ENCODE measurements at regions not wholly inside any gene's neighbourhood (a gene's known extent, or its start where the extent isn't known, plus 50 kb on each side); places are given as distances from the start of the nearest gene placed in this dataset.
"Not testable (repeated sequence)": the region's sequence is repeated elsewhere in the genome, so short reads cannot be mapped to it uniquely, and the experiment has no call there.

- no peak for DNase-seq (ENCODE audit: low read depth)
Measured at GRCh38 chr19:30236587-30236986, 135.6 kb upstream of the ZNF536 start.

DNA sequence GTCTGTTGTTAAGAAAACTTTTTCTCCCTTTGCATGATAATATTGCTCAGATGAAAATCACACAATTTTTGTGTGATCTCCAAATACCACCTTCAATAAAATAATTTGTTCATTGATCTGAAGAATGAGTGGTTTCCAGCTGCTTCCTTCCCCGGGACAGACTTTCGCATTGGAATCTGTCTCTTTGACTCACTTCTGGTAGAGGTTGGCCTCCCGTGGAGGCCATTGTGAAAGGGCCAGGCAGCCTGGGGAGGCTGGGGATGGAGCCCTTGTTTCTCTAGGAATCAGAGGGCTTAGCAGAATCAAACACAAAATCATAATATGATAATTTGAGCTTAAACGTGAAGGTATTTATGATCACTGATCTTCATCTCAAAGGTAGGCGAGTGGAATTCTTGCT, 135.0 kb upstream of the ZNF536 start:
- no peak for DNase-seq (ENCODE audit: low read depth)

- no peak for DNase-seq (ENCODE audit: low read depth)
Measured at GRCh38 chr19:30240904-30241695, 131.1 kb upstream of the ZNF536 start.

- no peak for DNase-seq (ENCODE audit: low read depth)
Measured at GRCh38 chr19:30244533-30244932, 127.7 kb upstream of the ZNF536 start.

GRCh38 chr19:30245401-30246039, 126.7 kb upstream of the ZNF536 start:
- DNase-seq (ENCODE audit: low read depth): no peak

DNA sequence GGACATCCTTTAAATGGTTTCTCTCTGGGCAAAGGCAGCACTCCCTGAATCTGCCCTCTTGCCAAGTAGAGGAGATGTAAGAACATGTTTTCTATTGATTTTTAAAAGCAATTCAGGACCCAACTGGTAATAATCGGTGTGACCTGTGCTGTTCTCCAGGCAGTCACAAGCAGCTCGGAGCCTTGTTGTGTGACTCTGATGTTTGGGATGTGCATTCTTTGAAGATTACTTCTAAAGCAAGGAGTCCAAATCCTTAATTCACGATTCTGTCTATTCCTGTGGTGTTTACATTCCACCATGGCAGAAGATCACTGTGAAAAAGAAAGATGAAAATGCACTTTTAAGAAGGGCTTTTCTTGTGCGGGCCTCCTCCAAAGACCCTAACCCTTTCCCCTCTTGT, 122.3 kb upstream of the ZNF536 start:
- no peak for DNase-seq (ENCODE audit: low read depth)

GRCh38 chr19:30252214-30252613, 120.0 kb upstream of the ZNF536 start:
- no peak for DNase-seq (ENCODE audit: low read depth)

GRCh38 chr19:30253581-30253996, 118.6 kb upstream of the ZNF536 start:
- DNase-seq (ENCODE audit: low read depth): no peak

DNA sequence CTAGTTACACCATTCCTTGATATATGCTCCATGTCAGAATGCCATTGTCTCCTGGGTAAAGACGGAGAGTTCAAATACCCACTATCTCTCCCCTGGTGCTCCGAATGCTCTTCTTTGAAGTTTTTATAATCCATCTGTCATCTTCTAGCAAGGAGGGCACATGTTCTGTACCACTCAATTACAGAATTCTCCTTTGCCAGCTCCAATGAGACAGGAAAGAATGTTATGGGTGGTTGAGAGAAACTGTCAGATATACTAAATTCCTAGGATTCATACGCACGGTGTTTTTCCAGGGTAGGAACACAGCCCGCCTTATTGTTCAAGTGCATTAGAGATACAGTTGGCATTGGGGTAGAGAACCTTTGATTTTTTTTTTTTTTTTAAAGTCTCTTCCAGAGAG, 118.0 kb upstream of the ZNF536 start:
- DNase-seq (ENCODE audit: low read depth): no peak

DNA sequence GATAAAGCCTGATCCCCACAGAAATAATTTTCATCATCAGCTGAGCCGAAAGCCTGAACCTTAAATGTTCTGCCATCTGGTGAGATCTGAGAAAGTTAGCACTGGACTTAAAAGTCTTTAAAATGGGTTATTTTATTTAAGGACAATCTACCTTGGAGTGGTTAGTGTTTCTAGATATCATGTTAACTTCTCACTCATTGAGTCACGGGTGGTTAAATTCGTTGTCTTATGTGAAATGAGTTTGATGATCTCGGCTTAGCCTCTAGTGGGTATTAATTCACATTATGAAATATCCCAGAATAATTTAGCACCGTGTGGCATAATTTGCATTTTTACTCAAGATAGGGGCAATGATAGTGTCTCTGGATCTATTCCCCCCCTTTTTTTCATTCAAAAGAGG, 117.4 kb upstream of the ZNF536 start:
- no peak for DNase-seq (ENCODE audit: low read depth)

- no peak for DNase-seq (ENCODE audit: low read depth)
Measured at GRCh38 chr19:30255791-30256495, 116.2 kb upstream of the ZNF536 start.

DNA sequence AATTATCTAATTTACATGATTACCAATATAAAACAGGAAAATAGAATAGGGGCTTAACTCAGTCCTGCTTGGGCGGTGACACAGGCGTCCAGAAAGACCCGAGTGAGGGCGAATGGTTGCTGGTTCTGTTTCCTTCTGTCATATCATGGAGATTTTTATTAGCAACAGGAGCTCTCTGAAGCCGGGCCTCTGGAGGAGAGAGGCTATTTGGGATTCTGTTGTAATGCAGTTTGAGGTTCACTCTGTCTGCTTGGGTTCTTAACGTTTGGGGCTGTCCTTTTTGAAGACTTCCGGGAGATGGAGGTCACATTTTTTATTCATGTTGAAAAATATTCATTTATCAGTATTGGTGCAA, 115.7 kb upstream of the ZNF536 start:
- DNase-seq (ENCODE audit: low read depth): no peak

- no peak for DNase-seq (ENCODE audit: low read depth)
Measured at GRCh38 chr19:30263830-30264381, 108.3 kb upstream of the ZNF536 start.

DNA sequence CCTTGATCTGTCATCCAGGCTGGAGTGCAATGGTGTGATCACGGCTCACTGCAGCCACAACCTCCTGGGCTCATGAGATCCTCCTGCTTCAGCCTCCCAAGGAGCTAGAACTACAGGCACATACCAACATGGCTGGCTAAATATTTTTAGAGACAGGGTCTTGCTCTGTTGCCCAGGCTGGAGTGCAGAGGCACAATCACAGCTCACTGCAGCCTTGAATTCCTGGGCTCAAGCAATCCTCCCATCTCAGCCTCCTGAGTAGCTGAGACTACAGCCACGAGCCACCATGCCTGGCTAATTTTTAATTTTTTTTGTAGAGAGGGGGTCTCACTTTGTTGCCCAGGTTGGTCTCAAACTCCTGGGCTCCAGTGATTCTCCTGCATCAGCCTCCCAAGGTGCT, 106.3 kb upstream of the ZNF536 start:
- not testable (repeated sequence) for DNase-seq (ENCODE audit: low read depth)

DNA sequence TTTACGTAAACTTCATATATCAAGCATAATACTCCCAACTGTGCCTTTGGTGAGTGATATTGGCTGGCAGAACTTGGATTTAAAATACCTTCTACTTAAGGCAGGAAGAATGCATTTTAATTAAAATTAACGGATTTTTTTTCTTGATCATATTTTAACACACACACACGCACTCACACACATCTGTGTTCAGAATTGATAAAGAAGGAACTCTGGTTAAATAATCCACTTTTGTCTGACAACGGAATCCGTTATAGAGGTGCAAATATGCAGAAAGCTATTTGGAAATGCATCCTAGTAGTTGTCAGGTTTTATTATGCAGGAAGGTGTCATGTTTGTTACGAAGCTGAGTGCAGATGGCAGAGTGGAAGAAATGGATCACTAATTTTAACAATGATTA, 105.5 kb upstream of the ZNF536 start:
- DNase-seq (ENCODE audit: low read depth): no peak

GRCh38 chr19:30267332-30267731, 104.9 kb upstream of the ZNF536 start:
- no peak for DNase-seq (ENCODE audit: low read depth)

DNA sequence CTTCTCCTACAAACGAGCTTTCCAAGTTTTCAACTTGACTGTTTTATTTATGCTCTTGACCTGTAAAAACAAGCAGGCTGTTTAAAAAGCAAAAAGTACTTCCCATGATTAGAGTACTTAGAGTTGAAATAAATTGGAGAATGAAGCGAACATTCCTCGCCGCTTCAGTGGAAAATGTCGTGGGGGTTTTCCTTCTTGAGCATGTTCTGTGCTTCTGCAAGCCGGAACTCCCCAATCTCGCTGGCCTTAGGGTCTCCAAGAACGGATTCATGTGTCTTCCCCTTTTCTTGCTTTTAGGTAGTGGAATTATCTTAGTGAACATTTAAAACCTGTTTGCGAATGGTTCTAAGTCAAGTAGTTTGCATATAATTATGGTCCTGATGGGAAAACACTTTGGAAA, 103.6 kb upstream of the ZNF536 start:
- no peak for DNase-seq (ENCODE audit: low read depth)

- no peak for DNase-seq (ENCODE audit: low read depth)
Measured at GRCh38 chr19:30269638-30270037, 102.5 kb upstream of the ZNF536 start.

DNA sequence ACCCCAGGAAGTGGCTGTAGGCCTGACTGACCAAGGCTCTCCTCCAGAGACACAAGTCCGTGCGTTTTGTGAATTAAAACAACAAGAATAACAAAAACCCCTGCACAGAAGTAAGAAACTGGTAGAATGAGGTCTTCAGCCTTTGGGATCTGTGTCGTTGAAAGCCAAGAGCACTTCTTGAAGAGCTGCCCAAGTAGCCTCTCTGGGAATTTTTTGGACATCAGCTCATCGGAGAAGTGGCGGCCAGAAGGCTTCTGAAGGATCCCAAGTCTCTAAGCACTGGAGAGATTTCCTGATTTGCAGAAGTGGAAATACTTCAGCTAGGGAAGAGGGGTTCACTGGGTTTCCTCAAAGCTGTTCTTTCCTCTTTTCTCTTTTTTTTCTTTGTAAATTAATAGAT, 100.4 kb upstream of the ZNF536 start:
- no peak for DNase-seq (ENCODE audit: low read depth)

- DNase-seq (ENCODE audit: low read depth): no peak
Measured at GRCh38 chr19:30272554-30272953, 99.6 kb upstream of the ZNF536 start.

GRCh38 chr19:30273184-30273583, 99.0 kb upstream of the ZNF536 start:
- no peak for DNase-seq (ENCODE audit: low read depth)

GRCh38 chr19:30274987-30275386, 97.2 kb upstream of the ZNF536 start:
- no peak for DNase-seq (ENCODE audit: low read depth)
